Keratinocyte (primary cell): ENCODE measurements at regions not wholly inside any gene's neighbourhood (a gene's known extent, or its start where the extent isn't known, plus 50 kb on each side); places are given as distances from the start of the nearest gene placed in this dataset.

Experiments
- DNase-seq: peaks from one replicate; pipeline ENCODE4 v3.0.0-alpha.2; 2011; ENCODE audit warnings: low read depth, missing footprints, low spot score
- FAIRE-seq: peaks from 2 replicates; lab custom pipeline; 2011; peaks lifted over from hg19 to GRCh38; lab: Jason Lieb, UNC
- H2AFZ ChIP-seq: 2 replicates; pipeline ENCODE4 v1.6.0; 2012; ENCODE audit warnings: low read length, control low read depth, inconsistent platforms; ENCODE audit not compliant: control insufficient read depth
- H3K27ac ChIP-seq: 2 replicates; pipeline ENCODE4 v1.5.1; 2011; ENCODE audit warnings: low read length; ENCODE audit not compliant: control insufficient read depth, insufficient read depth
- H3K27me3 ChIP-seq: 3 replicates; pipeline ENCODE4 v1.6.0; 2011; ENCODE audit warnings: low read length; ENCODE audit not compliant: control insufficient read depth, insufficient read depth; ENCODE audit errors: extremely low read depth
- H3K36me3 ChIP-seq, 2 experiments: 2 replicates in 1 of 2; 3 replicates in 1 of 2; pipeline ENCODE4 v1.5.1; 2011; ENCODE audit warnings: low read length in 2 of 2, mild to moderate bottlenecking in 1 of 2; ENCODE audit not compliant: control insufficient read depth in 2 of 2, insufficient read depth in 2 of 2; ENCODE audit errors: extremely low read depth in 1 of 2
- H3K4me1 ChIP-seq: 3 replicates; pipeline ENCODE4 v1.5.1; 2011; ENCODE audit warnings: low read length; ENCODE audit not compliant: control insufficient read depth, insufficient read depth; ENCODE audit errors: extremely low read depth
- H3K4me2 ChIP-seq: 3 replicates; pipeline ENCODE4 v1.6.0; 2011; ENCODE audit warnings: low read depth, low read length; ENCODE audit not compliant: control insufficient read depth, insufficient read depth; ENCODE audit errors: extremely low read depth
- H3K4me3 ChIP-seq, 3 experiments: fragments of 200-600 bp in 1 of 3; sonication (generic) in 1 of 3; 2 replicates in 2 of 3; 3 replicates in 1 of 3; pipeline ENCODE4 v1.5.1; 2011 to 2016; ENCODE audit warnings: low read length in 3 of 3, mild to moderate bottlenecking in 3 of 3, control low read depth in 2 of 3, inconsistent platforms in 1 of 3, low read depth in 1 of 3, mixed read lengths in 1 of 3, mixed run types in 1 of 3, moderate library complexity in 1 of 3; ENCODE audit not compliant: control insufficient read depth in 2 of 3, insufficient read depth in 2 of 3; ENCODE audit errors: extremely low read depth in 1 of 3
- H3K79me2 ChIP-seq: 2 replicates; pipeline ENCODE4 v1.6.0; 2012; ENCODE audit warnings: low read length; ENCODE audit not compliant: control insufficient read depth, insufficient read depth
- H3K9ac ChIP-seq: 3 replicates; pipeline ENCODE4 v1.6.0; 2011; ENCODE audit warnings: low read length; ENCODE audit not compliant: control insufficient read depth, insufficient read depth; ENCODE audit errors: extremely low read depth
- H3K9me1 ChIP-seq: 3 replicates; pipeline ENCODE4 v1.6.0; 2011; ENCODE audit warnings: low read length; ENCODE audit not compliant: control insufficient read depth, insufficient read depth; ENCODE audit errors: extremely low read depth
- H3K9me3 ChIP-seq: 2 replicates; pipeline ENCODE4 v1.5.1; 2012; ENCODE audit warnings: low read depth, low read length; ENCODE audit not compliant: control insufficient read depth
- H4K20me1 ChIP-seq: 3 replicates; pipeline ENCODE4 v1.6.0; 2011; ENCODE audit warnings: low read length; ENCODE audit not compliant: control insufficient read depth, insufficient read depth; ENCODE audit errors: extremely low read depth
- EZH2 ChIP-seq: IDR thresholded peaks from one replicate; pipeline ENCODE4 v1.6.1; 2012; ENCODE audit warnings: inconsistent platforms, mild to moderate bottlenecking, low read length, moderate library complexity
- dilution Hi-C: fragments of 300-500 bp; cut with MboI; formaldehyde crosslinking; loops from one replicate; pipeline ENCODE4 v1.7.0; 2020; ENCODE audit warnings: low sequenced_read_pairs; ENCODE audit not compliant: extremely low pct_ligation_motif_present
- TF ChIP-seq, protein P1 (sequence below), 3 experiments: IDR thresholded peaks in 1 of 3; conservative IDR thresholded peaks in 1 of 3; optimal IDR thresholded peaks in 1 of 3; 2 replicates in 2 of 3; 3 replicates in 1 of 3; pipeline versions ENCODE3 to v1.5.1; 2011; ENCODE audit warnings: low read length in 3 of 3, mild to moderate bottlenecking in 3 of 3, moderate library complexity in 2 of 3, control low read depth in 1 of 3, inconsistent platforms in 1 of 3; ENCODE audit not compliant: insufficient read depth in 2 of 3; ENCODE audit errors: extremely low read depth in 1 of 3

DNA sequence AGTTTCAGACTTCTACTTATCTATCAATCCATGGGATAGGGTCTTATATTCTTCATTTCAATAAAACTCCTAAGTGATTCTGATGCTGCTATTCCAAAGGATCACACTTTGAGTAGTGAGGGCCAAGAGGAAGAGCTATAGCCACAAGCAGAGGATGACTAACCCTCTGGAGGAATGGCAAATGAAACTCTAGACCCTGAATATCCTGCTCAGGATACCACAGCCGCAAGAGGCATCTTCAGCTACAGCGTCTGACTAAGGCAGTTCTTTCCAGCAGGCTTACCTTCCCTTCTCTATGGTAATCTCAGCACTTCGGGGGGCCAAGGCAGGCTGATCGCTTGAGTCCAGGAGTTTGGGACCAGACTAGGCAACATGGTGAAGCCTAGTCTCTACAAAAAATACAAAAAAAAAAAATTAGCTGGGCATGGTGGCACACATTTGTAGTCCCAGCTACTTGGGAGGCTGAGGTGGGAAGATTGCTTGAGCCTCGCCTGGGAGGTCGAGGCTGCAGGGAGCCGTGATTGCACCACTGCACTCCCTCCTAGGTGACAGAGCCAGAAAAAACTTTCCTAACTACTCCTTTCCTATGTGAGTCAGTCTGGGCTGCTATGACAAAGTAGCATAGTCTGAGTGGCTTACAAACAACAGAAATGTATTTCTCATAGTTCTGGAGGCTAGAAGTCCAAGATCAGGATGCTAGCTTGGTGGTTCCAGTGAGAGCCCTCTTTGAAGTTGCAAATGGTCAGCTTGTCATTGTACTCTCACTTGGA lies 371.9 kb downstream of the IRS1 start:
- H3K79me2 ChIP-seq: no peaks in the 10 kb centered on the region
- peak overlapping the region; percentile 51 for H3K9ac ChIP-seq
- H3K27ac ChIP-seq: peak overlapping the region; percentile 76
- dilution Hi-C loops: no loop called here
- H3K9me1 ChIP-seq: no peaks in the 10 kb centered on the region
- no peaks in the 10 kb centered on the region for H4K20me1 ChIP-seq
- H3K4me1 ChIP-seq: peaks cover 54% of the 10 kb centered on the region
- no peak overlapping the region for H3K4me3 ChIP-seq
- no peaks in the 10 kb centered on the region for H3K27me3 ChIP-seq
- TF ChIP-seq, protein P1, sequence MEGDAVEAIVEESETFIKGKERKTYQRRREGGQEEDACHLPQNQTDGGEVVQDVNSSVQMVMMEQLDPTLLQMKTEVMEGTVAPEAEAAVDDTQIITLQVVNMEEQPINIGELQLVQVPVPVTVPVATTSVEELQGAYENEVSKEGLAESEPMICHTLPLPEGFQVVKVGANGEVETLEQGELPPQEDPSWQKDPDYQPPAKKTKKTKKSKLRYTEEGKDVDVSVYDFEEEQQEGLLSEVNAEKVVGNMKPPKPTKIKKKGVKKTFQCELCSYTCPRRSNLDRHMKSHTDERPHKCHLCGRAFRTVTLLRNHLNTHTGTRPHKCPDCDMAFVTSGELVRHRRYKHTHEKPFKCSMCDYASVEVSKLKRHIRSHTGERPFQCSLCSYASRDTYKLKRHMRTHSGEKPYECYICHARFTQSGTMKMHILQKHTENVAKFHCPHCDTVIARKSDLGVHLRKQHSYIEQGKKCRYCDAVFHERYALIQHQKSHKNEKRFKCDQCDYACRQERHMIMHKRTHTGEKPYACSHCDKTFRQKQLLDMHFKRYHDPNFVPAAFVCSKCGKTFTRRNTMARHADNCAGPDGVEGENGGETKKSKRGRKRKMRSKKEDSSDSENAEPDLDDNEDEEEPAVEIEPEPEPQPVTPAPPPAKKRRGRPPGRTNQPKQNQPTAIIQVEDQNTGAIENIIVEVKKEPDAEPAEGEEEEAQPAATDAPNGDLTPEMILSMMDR (optimal IDR thresholded peaks at IDR 0.05 in 1 of 3, IDR thresholded peaks at IDR 0.05 in 1 of 3, conservative IDR thresholded peaks at IDR 0.05 in 1 of 3; ENCODE audit: extremely low read depth in 1 of 3, insufficient read depth in 2 of 3, low read length in 3 of 3): peak in 1 of 3 experiments; percentile 36
- TF ChIP-seq EZH2: no peak
- no peaks in the 10 kb centered on the region for H3K36me3 ChIP-seq
- peak overlapping the region; percentile 59 for H3K4me2 ChIP-seq
- DNase-seq (peak; percentile 46), FAIRE-seq (peak; percentile 96)
- H3K9me3 ChIP-seq: no peaks in the 10 kb centered on the region
- H2AFZ ChIP-seq: no peak overlapping the region

DNA sequence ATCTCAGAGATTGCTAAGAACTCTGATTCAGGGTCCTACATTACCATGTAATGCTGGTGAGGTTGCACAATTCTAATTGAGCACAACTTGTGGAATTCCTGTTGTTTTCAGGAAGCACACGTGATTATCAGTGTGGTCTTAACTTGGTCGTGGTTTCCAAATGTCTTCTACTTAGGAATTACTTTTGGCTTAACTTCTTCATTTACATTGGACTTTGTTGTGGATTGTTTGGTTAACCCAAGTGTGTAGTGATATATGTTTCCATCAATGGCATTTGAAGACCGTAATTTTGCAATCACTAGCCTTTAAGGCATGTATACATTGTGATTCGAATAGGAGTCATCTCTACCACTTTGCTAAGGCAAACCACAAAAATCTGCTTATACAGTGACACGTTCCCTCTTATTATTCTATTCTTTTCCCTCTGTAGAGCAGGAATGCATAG lies 373.3 kb downstream of the IRS1 start:
- Histone ChIP-seq H3K79me2 (no peaks in the 10 kb centered on the region), H3K9me1 (no peaks in the 10 kb centered on the region), H3K4me1 (peaks cover 49% of the 10 kb centered on the region), H3K9me3 (no peaks in the 10 kb centered on the region), H3K4me2 (peak overlapping the region; percentile 11), H3K27ac (peak overlapping the region; percentile 76), H3K9ac (no peak overlapping the region), H4K20me1 (no peaks in the 10 kb centered on the region), H3K4me3 (no peak overlapping the region), H2AFZ (no peak overlapping the region), H3K36me3 (no peaks in the 10 kb centered on the region), H3K27me3 (no peaks in the 10 kb centered on the region)
- FAIRE-seq (peak; percentile 98), DNase-seq (peak; percentile 78)
- TF ChIP-seq, protein P1 (optimal IDR thresholded peaks at IDR 0.05 in 1 of 3, IDR thresholded peaks at IDR 0.05 in 1 of 3, conservative IDR thresholded peaks at IDR 0.05 in 1 of 3; ENCODE audit: extremely low read depth in 1 of 3, insufficient read depth in 2 of 3, low read length in 3 of 3): no peak
- no peak for TF ChIP-seq EZH2
- dilution Hi-C loops: no loop called here
